Psoas muscle (tissue), 7 donors: ENCODE measurements at regions not wholly inside any gene's neighbourhood (a gene's known extent, or its start where the extent isn't known, plus 50 kb on each side); places are given as distances from the start of the nearest gene placed in this dataset.

ENCODE experiments used
- ATAC-seq, 4 donors: fragments of 200-7000 bp; cut with Tn5 transposase; one replicate each; pipeline ENCODE4 v1.9.1; 2020; ENCODE audit warnings: moderate library complexity in 3 of 4, mild to moderate bottlenecking in 2 of 4
- DNase-seq, 2 donors: peaks; one replicate each; pipeline ENCODE4 v3.0.0-alpha.2; 2020
- H3K27ac ChIP-seq: fragments of 200-600 bp; one replicate; pipeline ENCODE4 v1.8.0; 2022
- H3K27me3 ChIP-seq, 3 donors: fragments of 200-600 bp in 1 of 3; one replicate each; pipeline versions ENCODE4 v1.6.1 to v1.8.0; 2013 to 2022; ENCODE audit warnings: low read length in 2 of 3, mild to moderate bottlenecking in 2 of 3, moderate library complexity in 1 of 3; ENCODE audit not compliant: insufficient read depth in 3 of 3
- H3K36me3 ChIP-seq, 2 donors: fragments of 200-600 bp in 1 of 2; one replicate each; pipeline versions ENCODE4 v1.6.1 to v1.8.0; 2013 to 2022; ENCODE audit warnings: low read depth in 1 of 2, mild to moderate bottlenecking in 1 of 2, moderate library complexity in 1 of 2; ENCODE audit not compliant: insufficient read depth in 1 of 2
- H3K4me1 ChIP-seq: fragments of 200-600 bp; one replicate; pipeline ENCODE4 v1.8.0; 2022
- H3K4me3 ChIP-seq: fragments of 200-600 bp; one replicate; pipeline ENCODE4 v1.8.0; 2022; ENCODE audit warnings: mild to moderate bottlenecking
- H3K9me3 ChIP-seq: fragments of 200-600 bp; one replicate; pipeline ENCODE4 v1.8.0; 2022
- CTCF ChIP-seq: fragments of 200-600 bp; IDR thresholded peaks from one replicate; pipeline ENCODE4 v1.8.0; 2022; ENCODE audit warnings: antibody characterized with exemption
- WGBS, 3 donors: extraction: QIAGEN DNeasy Blood & Tissue Kit; methylation state at CpG; one replicate each; pipeline versions ENCODE4 v1.1.6 to v1.1.7; 2013; 5-methylcytosine and 5-hydroxymethylcytosine counted together
- intact Hi-C, 2 donors: fragments of 100-400 bp; cut with DNase I; formaldehyde crosslinking; loops; one replicate each; pipeline versions ENCODE4 v1.11.0 to v1.14.2; 2022
- donor health status: healthy with polysubstance abuse.
- donor health status: DM: no; HTN: no; CAD: no; lungs with moderate emphysema.
- donor health status: Bipolar disorder and iron deficiency.
- donor health status: healthy.
- donor health status: DM: yes; HTN: yes; CAD: no.
- donor health status: DM: no; HTN: no; CAD: no.
- donor health status: DM: yes; HTN: yes; CAD: no.

- Histone ChIP-seq H3K9me3 (no peaks in the 10 kb centered on the region), H3K27me3 (no peaks in the 10 kb centered on the region), H3K4me1 (no peaks in the 10 kb centered on the region), H3K36me3 (no peaks in the 10 kb centered on the region), H3K27ac (no peak overlapping the region), H3K4me3 (no peak overlapping the region)
- DNase-seq, result no peak
- no peak for ATAC-seq
- intact Hi-C loops, result no loop called here
- no peak for TF ChIP-seq CTCF
- WGBS, 3 donors, result 71 to 78% (median 74%) methylated on average over 2 of the region's 2 CpGs
These were observed 488.5 kb upstream of the ANKRD30A start for GRCh38 chr10:36636879-36637278.

GRCh38 chr10:36636285-36636839 is 489.0 kb upstream of the ANKRD30A start:
- Histone ChIP-seq H3K36me3 (no peaks in the 10 kb centered on the region), H3K4me3 (no peak overlapping the region), H3K9me3 (no peaks in the 10 kb centered on the region), H3K4me1 (no peaks in the 10 kb centered on the region), H3K27me3 (no peaks in the 10 kb centered on the region), H3K27ac (no peak overlapping the region)
- no peak for DNase-seq
- no peak for ATAC-seq
- 71 to 76% (median 72%) methylated on average over 1 of the region's 1 CpG for WGBS, 3 donors
- TF ChIP-seq CTCF, result no peak
- intact Hi-C loops, result no loop called here

- Histone ChIP-seq H3K27ac (no peak overlapping the region), H3K4me3 (no peak overlapping the region), H3K27me3 (no peaks in the 10 kb centered on the region), H3K9me3 (no peaks in the 10 kb centered on the region), H3K4me1 (no peaks in the 10 kb centered on the region), H3K36me3 (no peaks in the 10 kb centered on the region)
- TF ChIP-seq CTCF, result no peak
- intact Hi-C loops, result no loop called here
- WGBS, 3 donors, result 47 to 52% (median 48%) methylated on average over 4 of the region's 4 CpGs
- ATAC-seq (no peak), DNase-seq (no peak)
These were observed 490.5 kb upstream of the ANKRD30A start for GRCh38 chr10:36634916-36635315.

GRCh38 chr10:36630267-36630666 is 495.1 kb upstream of the ANKRD30A start:
- Histone ChIP-seq H3K4me1 (no peaks in the 10 kb centered on the region), H3K4me3 (no peak overlapping the region), H3K36me3 (no peaks in the 10 kb centered on the region), H3K9me3 (no peaks in the 10 kb centered on the region), H3K27ac (no peak overlapping the region), H3K27me3 (no peaks in the 10 kb centered on the region)
- no peak for TF ChIP-seq CTCF
- DNase-seq (no peak), ATAC-seq (no peak)
- intact Hi-C loops, result no loop called here
- 79 to 90% (median 88%) methylated on average over 3 of the region's 3 CpGs for WGBS, 3 donors

GRCh38 chr10:36629476-36629875 is 495.9 kb upstream of the ANKRD30A start:
- intact Hi-C loops, result no loop called here
- Histone ChIP-seq H3K4me1 (no peaks in the 10 kb centered on the region), H3K9me3 (no peaks in the 10 kb centered on the region), H3K27ac (no peak overlapping the region), H3K27me3 (no peaks in the 10 kb centered on the region), H3K4me3 (no peak overlapping the region), H3K36me3 (no peaks in the 10 kb centered on the region)
- ATAC-seq (no peak), DNase-seq (no peak)
- 63 to 95% (median 68%) methylated on average over 2 of the region's 2 CpGs for WGBS, 3 donors
- TF ChIP-seq CTCF, result no peak
